Activated naive CD4-positive, alpha-beta T cell treated with anti-CD3 and anti-CD28 coated beads, Interleukin-2, amount 10 ng/mL, durations not matched to agents 7 days and 5 days (primary cell): ENCODE measurements at regions not wholly inside any gene's neighbourhood (a gene's known extent, or its start where the extent isn't known, plus 50 kb on each side); places are given as distances from the start of the nearest gene placed in this dataset.
"Not testable (repeated sequence)": the region's sequence is repeated elsewhere in the genome, so short reads cannot be mapped to it uniquely, and the experiment has no call there.

ENCODE experiments used
- CTCF ChIA-PET: fragments of 350-600 bp; sonication (Branson Sonifier 250); formaldehyde crosslinking; loops from one replicate; lab custom pipeline; 2021; ENCODE audit warnings: antibody characterized with exemption; lab: Charles Lee
- DNase-seq: peaks from one replicate; pipeline ENCODE4 v3.0.0-alpha.2; 2020
- H3K27ac Mint-ChIP-seq: one replicate; pipeline ENCODE4 v1.8.0; 2021; ENCODE audit warnings: mild to moderate bottlenecking, moderate library complexity, mixed read lengths
- H3K27me3 Mint-ChIP-seq: one replicate; pipeline ENCODE4 v1.8.0; 2021; ENCODE audit warnings: mild to moderate bottlenecking, mixed read lengths
- H3K36me3 Mint-ChIP-seq: one replicate; pipeline ENCODE4 v1.8.0; 2021; ENCODE audit warnings: mixed read lengths
- H3K4me1 Mint-ChIP-seq: one replicate; pipeline ENCODE4 v1.8.0; 2021; ENCODE audit warnings: mixed read lengths
- H3K4me3 Mint-ChIP-seq: one replicate; pipeline ENCODE4 v1.8.0; 2021; ENCODE audit warnings: mild to moderate bottlenecking, moderate library complexity, mixed read lengths
- H3K9me3 Mint-ChIP-seq: one replicate; pipeline ENCODE4 v1.8.0; 2021; ENCODE audit warnings: mixed read lengths

- H3K36me3 Mint-ChIP-seq, result no peaks in the 10 kb centered on the region
- peaks cover 6% of the 10 kb centered on the region for H3K9me3 Mint-ChIP-seq
- H3K4me1 Mint-ChIP-seq, result peaks cover 3% of the 10 kb centered on the region
- no peak overlapping the region for H3K27ac Mint-ChIP-seq
- CTCF ChIA-PET, result no interaction called here
- DNase-seq, result no peak
- H3K4me3 Mint-ChIP-seq, result no peak overlapping the region
- no peaks in the 10 kb centered on the region for H3K27me3 Mint-ChIP-seq
Measured at GRCh38 chr12:91695964-91696363, 449.7 kb downstream of the BTG1 start.

GRCh38 chr12:91695406-91695805, 450.2 kb downstream of the BTG1 start:
- H3K27ac Mint-ChIP-seq, H3K9me3 Mint-ChIP-seq, H3K4me1 Mint-ChIP-seq, DNase-seq, H3K27me3 Mint-ChIP-seq, CTCF ChIA-PET, H3K4me3 Mint-ChIP-seq, H3K36me3 Mint-ChIP-seq: not testable (repeated sequence)

GRCh38 chr12:91690531-91690930, 455.1 kb downstream of the BTG1 start:
- Mint-ChIP-seq H3K36me3 (no peaks in the 10 kb centered on the region), H3K27me3 (no peaks in the 10 kb centered on the region), H3K27ac (no peak overlapping the region), H3K4me1 (peaks cover 20% of the 10 kb centered on the region), H3K9me3 (no peaks in the 10 kb centered on the region), H3K4me3 (no peak overlapping the region)
- no peak for DNase-seq
- CTCF ChIA-PET, result interaction anchor here (1.7 kb wide), 1 partner anchor 113 kb away, joined by 7 read pairs; no protein-coding TSS in a partner anchor

- H3K4me1 Mint-ChIP-seq, result peaks cover 17% of the 10 kb centered on the region
- CTCF ChIA-PET, result interaction anchor here (0.7 kb wide), 2 partner anchors 297 to 1999 kb away, joined by 3 read pairs; no protein-coding TSS in a partner anchor
- no peaks in the 10 kb centered on the region for H3K9me3 Mint-ChIP-seq
- no peak overlapping the region for H3K4me3 Mint-ChIP-seq
- peak; percentile 50 for DNase-seq
- H3K36me3 Mint-ChIP-seq, result no peaks in the 10 kb centered on the region
- peak overlapping the region; percentile 82 for H3K27ac Mint-ChIP-seq
- no peaks in the 10 kb centered on the region for H3K27me3 Mint-ChIP-seq
Measured at GRCh38 chr12:91687052-91688017, 458.3 kb downstream of the BTG1 start.

GRCh38 chr12:91685917-91686316, 459.7 kb downstream of the BTG1 start:
- no peak overlapping the region for H3K4me3 Mint-ChIP-seq
- no peak for DNase-seq
- H3K27me3 Mint-ChIP-seq, result no peaks in the 10 kb centered on the region
- H3K27ac Mint-ChIP-seq, result no peak overlapping the region
- no peaks in the 10 kb centered on the region for H3K36me3 Mint-ChIP-seq
- H3K9me3 Mint-ChIP-seq, result no peaks in the 10 kb centered on the region
- CTCF ChIA-PET, result no interaction called here
- H3K4me1 Mint-ChIP-seq, result peaks cover 17% of the 10 kb centered on the region

GRCh38 chr12:91681751-91682150, 463.9 kb downstream of the BTG1 start:
- DNase-seq, result no peak
- Mint-ChIP-seq H3K27me3 (peaks cover 3% of the 10 kb centered on the region), H3K4me1 (peaks cover 4% of the 10 kb centered on the region), H3K27ac (no peak overlapping the region), H3K36me3 (no peaks in the 10 kb centered on the region), H3K9me3 (no peaks in the 10 kb centered on the region), H3K4me3 (no peak overlapping the region)
- CTCF ChIA-PET, result no interaction called here

- peaks cover 3% of the 10 kb centered on the region for H3K27me3 Mint-ChIP-seq
- no peaks in the 10 kb centered on the region for H3K9me3 Mint-ChIP-seq
- DNase-seq, result no peak
- no peaks in the 10 kb centered on the region for H3K4me1 Mint-ChIP-seq
- no peak overlapping the region for H3K27ac Mint-ChIP-seq
- no peak overlapping the region for H3K4me3 Mint-ChIP-seq
- CTCF ChIA-PET, result no interaction called here
- H3K36me3 Mint-ChIP-seq, result no peaks in the 10 kb centered on the region
Measured at GRCh38 chr12:91680864-91681263, 464.8 kb downstream of the BTG1 start.

GRCh38 chr12:91677556-91677955, 468.1 kb downstream of the BTG1 start:
- Mint-ChIP-seq H3K9me3 (no peaks in the 10 kb centered on the region), H3K27ac (no peak overlapping the region), H3K4me3 (no peak overlapping the region), H3K36me3 (no peaks in the 10 kb centered on the region), H3K27me3 (peaks cover 3% of the 10 kb centered on the region), H3K4me1 (no peaks in the 10 kb centered on the region)
- CTCF ChIA-PET, result no interaction called here
- DNase-seq, result no peak

- Mint-ChIP-seq H3K9me3 (no peaks in the 10 kb centered on the region), H3K27me3 (peaks cover 3% of the 10 kb centered on the region), H3K4me3 (no peak overlapping the region), H3K36me3 (no peaks in the 10 kb centered on the region), H3K27ac (no peak overlapping the region), H3K4me1 (no peaks in the 10 kb centered on the region)
- CTCF ChIA-PET, result interaction anchor here (0.7 kb wide), 1 partner anchor 931 kb away, joined by 3 read pairs; no protein-coding TSS in a partner anchor
- no peak for DNase-seq
Measured at GRCh38 chr12:91675401-91675800, 470.2 kb downstream of the BTG1 start.

- Mint-ChIP-seq H3K36me3 (no peaks in the 10 kb centered on the region), H3K4me1 (peaks cover 12% of the 10 kb centered on the region), H3K4me3 (no peak overlapping the region), H3K9me3 (peaks cover 4% of the 10 kb centered on the region), H3K27me3 (no peaks in the 10 kb centered on the region), H3K27ac (no peak overlapping the region)
- DNase-seq, result no peak
- CTCF ChIA-PET, result no interaction called here
Measured at GRCh38 chr12:91672130-91672529, 473.5 kb downstream of the BTG1 start.

- peaks cover 4% of the 10 kb centered on the region for H3K9me3 Mint-ChIP-seq
- no peaks in the 10 kb centered on the region for H3K27me3 Mint-ChIP-seq
- H3K36me3 Mint-ChIP-seq, result no peaks in the 10 kb centered on the region
- DNase-seq, result no peak
- H3K4me3 Mint-ChIP-seq, result no peak overlapping the region
- H3K4me1 Mint-ChIP-seq, result peaks cover 14% of the 10 kb centered on the region
- CTCF ChIA-PET, result no interaction called here
- H3K27ac Mint-ChIP-seq, result no peak overlapping the region
Measured at GRCh38 chr12:91667694-91668093, 478.0 kb downstream of the BTG1 start.

- H3K27ac Mint-ChIP-seq, result no peak overlapping the region
- no peaks in the 10 kb centered on the region for H3K27me3 Mint-ChIP-seq
- H3K9me3 Mint-ChIP-seq, result no peaks in the 10 kb centered on the region
- H3K36me3 Mint-ChIP-seq, result no peaks in the 10 kb centered on the region
- no peak overlapping the region for H3K4me3 Mint-ChIP-seq
- CTCF ChIA-PET, result no interaction called here
- no peak for DNase-seq
- H3K4me1 Mint-ChIP-seq, result peaks cover 14% of the 10 kb centered on the region
Measured at GRCh38 chr12:91663744-91664143, 481.1 kb upstream of the DCN start.

GRCh38 chr12:91663310-91663709, 480.7 kb upstream of the DCN start:
- DNase-seq, result no peak
- Mint-ChIP-seq H3K27me3 (no peaks in the 10 kb centered on the region), H3K36me3 (no peaks in the 10 kb centered on the region), H3K4me1 (peaks cover 15% of the 10 kb centered on the region), H3K4me3 (no peak overlapping the region), H3K9me3 (no peaks in the 10 kb centered on the region), H3K27ac (no peak overlapping the region)
- CTCF ChIA-PET, result no interaction called here

- Mint-ChIP-seq H3K9me3 (no peaks in the 10 kb centered on the region), H3K36me3 (no peaks in the 10 kb centered on the region), H3K27ac (no peak overlapping the region), H3K4me3 (no peak overlapping the region), H3K27me3 (no peaks in the 10 kb centered on the region), H3K4me1 (peaks cover 13% of the 10 kb centered on the region)
- CTCF ChIA-PET, result no interaction called here
- DNase-seq, result no peak
Measured at GRCh38 chr12:91662021-91662420, 479.4 kb upstream of the DCN start.

- H3K27me3 Mint-ChIP-seq, result no peaks in the 10 kb centered on the region
- no peaks in the 10 kb centered on the region for H3K9me3 Mint-ChIP-seq
- H3K27ac Mint-ChIP-seq, result no peak overlapping the region
- CTCF ChIA-PET, result no interaction called here
- DNase-seq, result no peak
- H3K4me1 Mint-ChIP-seq, result peaks cover 11% of the 10 kb centered on the region
- H3K4me3 Mint-ChIP-seq, result no peak overlapping the region
- H3K36me3 Mint-ChIP-seq, result no peaks in the 10 kb centered on the region
Measured at GRCh38 chr12:91657032-91657431, 474.4 kb upstream of the DCN start.
